ENCODE measurements at regions not wholly inside any gene's neighbourhood (a gene's known extent, or its start where the extent isn't known, plus 50 kb on each side); places are given as distances from the start of the nearest gene placed in this dataset.

DNA sequence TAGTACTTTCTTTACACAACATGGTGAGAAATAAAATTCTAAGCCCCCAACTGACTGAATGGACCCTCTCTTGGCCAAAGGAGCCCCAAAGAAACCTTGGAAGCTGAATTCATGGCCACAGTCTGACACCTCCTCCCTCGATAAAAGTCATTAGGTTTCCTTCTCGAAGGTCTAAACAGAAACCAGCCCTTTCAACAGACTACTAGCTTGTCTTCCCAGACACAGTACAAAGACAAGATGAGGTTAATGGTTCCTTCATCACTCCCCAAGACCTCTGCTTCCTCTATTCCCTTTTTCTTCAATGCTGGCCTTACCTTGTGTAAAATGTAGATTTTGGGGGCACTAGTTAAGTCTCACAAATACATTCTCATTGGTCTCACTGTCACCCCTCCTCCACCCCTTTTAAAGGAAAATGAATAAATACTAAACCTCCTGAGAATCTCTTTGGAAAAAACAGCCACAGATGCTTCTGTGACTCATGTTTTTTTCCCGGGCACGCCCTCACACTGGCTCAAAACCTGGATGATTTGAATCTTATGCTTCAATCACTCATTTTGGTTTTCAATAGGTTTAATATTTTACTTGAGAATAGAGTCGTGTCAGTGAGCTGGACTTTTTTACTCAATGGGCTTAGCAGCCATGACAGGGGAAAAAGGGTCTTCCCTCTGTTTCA, 65.8 kb upstream of the MED4 start:
- no peaks in the 10 kb centered on the region for H3K9me3 ChIP-seq (ENCODE audit: control insufficient read depth, low read depth, low read length)
- no peaks in the 10 kb centered on the region for H3K36me3 ChIP-seq (ENCODE audit: control insufficient read depth, insufficient read depth, low read length)
- H3K4me3 ChIP-seq (ENCODE audit: low read length): no peak overlapping the region
- H3K4me1 ChIP-seq (ENCODE audit: control insufficient read depth, insufficient read depth, low read length): no peaks in the 10 kb centered on the region
- no peaks in the 10 kb centered on the region for H3K27me3 ChIP-seq (ENCODE audit: control insufficient read depth, insufficient read depth, low read length)
- 90% methylated on average over 2 of the region's 5 CpGs for WGBS (ENCODE audit: insufficient coverage, low lambda C conversion rate)
- DNase-seq: no peak
- no peak overlapping the region for H3K27ac ChIP-seq (ENCODE audit: low read length)

DNA sequence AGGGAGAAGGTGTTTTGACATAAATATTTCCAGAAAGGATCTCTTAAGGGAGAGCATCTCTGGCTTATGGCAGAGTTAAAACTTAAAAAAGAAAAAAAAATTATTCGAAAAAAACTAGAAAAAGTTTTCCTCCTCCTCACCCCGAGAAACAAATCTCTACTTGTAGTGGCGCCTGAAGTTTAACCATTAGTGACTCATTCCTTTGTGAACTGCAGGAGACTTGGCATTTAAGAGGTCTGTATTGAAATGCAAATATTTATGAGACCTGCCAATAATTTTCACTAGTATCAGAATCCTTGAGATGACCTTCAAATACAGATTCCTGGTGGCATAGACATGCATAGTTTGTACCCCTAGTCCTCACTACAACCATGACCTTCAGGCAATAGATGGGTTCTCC, 64.9 kb upstream of the MED4 start:
- H3K27me3 ChIP-seq (ENCODE audit: control insufficient read depth, insufficient read depth, low read length): no peaks in the 10 kb centered on the region
- H3K9me3 ChIP-seq (ENCODE audit: control insufficient read depth, low read depth, low read length): no peaks in the 10 kb centered on the region
- no peak overlapping the region for H3K27ac ChIP-seq (ENCODE audit: low read length)
- no peak for DNase-seq
- H3K4me1 ChIP-seq (ENCODE audit: control insufficient read depth, insufficient read depth, low read length): no peaks in the 10 kb centered on the region
- 67% methylated on average over 1 of the region's 3 CpGs for WGBS (ENCODE audit: insufficient coverage, low lambda C conversion rate)
- H3K36me3 ChIP-seq (ENCODE audit: control insufficient read depth, insufficient read depth, low read length): no peaks in the 10 kb centered on the region
- no peak overlapping the region for H3K4me3 ChIP-seq (ENCODE audit: low read length)

DNA sequence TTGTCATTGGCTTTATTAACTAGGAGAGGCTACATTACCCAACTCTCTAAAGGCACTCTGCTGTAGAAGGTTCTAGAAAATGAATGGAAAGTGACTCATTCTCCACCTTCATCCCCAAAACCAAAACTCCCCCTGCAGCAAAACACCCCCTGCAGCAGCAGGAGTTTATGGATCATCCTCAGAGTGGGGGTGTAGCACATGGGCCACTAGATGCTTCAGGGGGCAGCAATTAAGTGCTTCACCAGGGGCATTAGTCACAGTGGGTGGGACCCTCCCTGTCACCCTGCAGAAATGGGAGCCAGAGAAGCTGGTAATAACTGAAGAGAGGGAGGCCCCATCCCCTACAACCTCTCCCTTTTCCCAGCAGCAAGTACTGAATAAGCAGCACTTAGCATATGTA, 64.5 kb upstream of the MED4 start:
- DNase-seq: no peak
- Histone ChIP-seq H3K4me1 (ENCODE audit: control insufficient read depth, insufficient read depth, low read length) (no peaks in the 10 kb centered on the region), H3K4me3 (ENCODE audit: low read length) (no peak overlapping the region), H3K36me3 (ENCODE audit: control insufficient read depth, insufficient read depth, low read length) (no peaks in the 10 kb centered on the region), H3K27me3 (ENCODE audit: control insufficient read depth, insufficient read depth, low read length) (no peaks in the 10 kb centered on the region), H3K9me3 (ENCODE audit: control insufficient read depth, low read depth, low read length) (no peaks in the 10 kb centered on the region), H3K27ac (ENCODE audit: low read length) (no peak overlapping the region)

DNA sequence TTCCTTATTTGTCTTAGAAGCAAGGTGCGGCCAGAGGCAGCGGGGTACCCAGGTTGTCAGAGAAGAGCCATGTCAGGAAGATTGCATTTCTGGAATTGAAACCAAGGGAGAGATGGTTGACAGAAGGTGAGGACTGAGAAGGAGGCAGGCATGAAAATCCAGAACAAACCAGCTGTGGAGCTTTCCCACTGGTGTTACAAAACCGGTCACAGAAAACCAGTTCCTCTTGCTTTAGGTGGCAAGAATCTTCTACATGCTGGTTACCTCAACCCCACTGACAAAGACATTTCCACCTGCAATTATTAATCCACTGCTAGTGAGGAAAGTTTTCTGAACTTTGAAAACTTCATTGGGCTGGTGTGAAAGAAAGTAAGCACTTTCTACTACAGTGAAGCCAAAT, 64.0 kb upstream of the MED4 start:
- H3K36me3 ChIP-seq (ENCODE audit: control insufficient read depth, insufficient read depth, low read length): no peaks in the 10 kb centered on the region
- no peaks in the 10 kb centered on the region for H3K9me3 ChIP-seq (ENCODE audit: control insufficient read depth, low read depth, low read length)
- H3K4me3 ChIP-seq (ENCODE audit: low read length): no peak overlapping the region
- WGBS (ENCODE audit: insufficient coverage, low lambda C conversion rate): 82% methylated on average over 2 of the region's 3 CpGs
- no peaks in the 10 kb centered on the region for H3K27me3 ChIP-seq (ENCODE audit: control insufficient read depth, insufficient read depth, low read length)
- DNase-seq: no peak
- H3K4me1 ChIP-seq (ENCODE audit: control insufficient read depth, insufficient read depth, low read length): no peaks in the 10 kb centered on the region
- no peak overlapping the region for H3K27ac ChIP-seq (ENCODE audit: low read length)

DNA sequence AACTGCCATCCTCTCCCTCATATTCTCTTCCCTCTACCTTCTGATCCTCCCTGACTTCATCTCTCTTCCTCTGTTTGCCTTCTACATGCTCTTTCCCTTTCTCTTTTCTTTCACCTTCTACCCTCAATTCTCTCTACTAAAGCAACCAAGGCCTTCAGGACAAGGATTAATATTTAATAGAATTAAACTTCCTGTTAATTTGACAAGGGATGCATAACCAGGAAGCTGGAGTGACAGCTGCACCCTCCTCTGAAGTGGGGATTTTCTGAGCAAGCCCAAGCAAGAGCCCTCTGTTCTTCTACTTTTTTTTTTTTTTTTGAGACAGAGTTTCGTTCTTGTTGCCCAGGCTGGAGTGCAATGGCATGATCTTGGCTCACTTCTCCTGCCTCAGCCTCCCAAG, 63.4 kb upstream of the MED4 start:
- Histone ChIP-seq H3K9me3 (ENCODE audit: control insufficient read depth, low read depth, low read length) (no peaks in the 10 kb centered on the region), H3K36me3 (ENCODE audit: control insufficient read depth, insufficient read depth, low read length) (no peaks in the 10 kb centered on the region), H3K27ac (ENCODE audit: low read length) (no peak overlapping the region), H3K4me1 (ENCODE audit: control insufficient read depth, insufficient read depth, low read length) (no peaks in the 10 kb centered on the region), H3K4me3 (ENCODE audit: low read length) (no peak overlapping the region), H3K27me3 (ENCODE audit: control insufficient read depth, insufficient read depth, low read length) (no peaks in the 10 kb centered on the region)
- peak in 1 of 2 donors; percentile 37 for DNase-seq
- no CpG with 5 or more reads among the region's 1 CpG for WGBS (ENCODE audit: insufficient coverage, low lambda C conversion rate)

DNA sequence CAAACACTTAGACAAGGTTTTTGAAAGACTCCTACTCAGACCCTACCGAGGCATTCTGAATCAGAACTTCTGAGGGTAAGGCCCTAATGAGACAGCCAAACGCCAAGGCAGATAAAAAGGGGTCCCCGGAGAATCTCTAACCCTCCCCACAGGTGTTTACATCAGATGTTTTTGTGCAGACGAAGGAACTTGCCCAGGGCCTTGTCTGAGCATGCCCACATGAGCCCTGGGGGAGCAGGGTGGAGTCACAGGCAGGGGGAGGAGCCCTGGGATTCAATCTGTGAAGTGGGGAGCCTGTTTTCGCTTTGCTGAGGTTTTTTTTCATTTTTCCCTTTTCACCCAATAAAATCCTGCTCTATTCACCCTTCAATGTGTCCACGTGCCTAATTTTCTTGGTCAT, 61.6 kb upstream of the MED4 start:
- no peaks in the 10 kb centered on the region for H3K9me3 ChIP-seq (ENCODE audit: control insufficient read depth, low read depth, low read length)
- H3K4me1 ChIP-seq (ENCODE audit: control insufficient read depth, insufficient read depth, low read length): no peaks in the 10 kb centered on the region
- no peaks in the 10 kb centered on the region for H3K27me3 ChIP-seq (ENCODE audit: control insufficient read depth, insufficient read depth, low read length)
- no peak for DNase-seq
- H3K27ac ChIP-seq (ENCODE audit: low read length): no peak overlapping the region
- 100% methylated on average over 1 of the region's 6 CpGs for WGBS (ENCODE audit: insufficient coverage, low lambda C conversion rate)
- no peak overlapping the region for H3K4me3 ChIP-seq (ENCODE audit: low read length)
- H3K36me3 ChIP-seq (ENCODE audit: control insufficient read depth, insufficient read depth, low read length): no peaks in the 10 kb centered on the region

DNA sequence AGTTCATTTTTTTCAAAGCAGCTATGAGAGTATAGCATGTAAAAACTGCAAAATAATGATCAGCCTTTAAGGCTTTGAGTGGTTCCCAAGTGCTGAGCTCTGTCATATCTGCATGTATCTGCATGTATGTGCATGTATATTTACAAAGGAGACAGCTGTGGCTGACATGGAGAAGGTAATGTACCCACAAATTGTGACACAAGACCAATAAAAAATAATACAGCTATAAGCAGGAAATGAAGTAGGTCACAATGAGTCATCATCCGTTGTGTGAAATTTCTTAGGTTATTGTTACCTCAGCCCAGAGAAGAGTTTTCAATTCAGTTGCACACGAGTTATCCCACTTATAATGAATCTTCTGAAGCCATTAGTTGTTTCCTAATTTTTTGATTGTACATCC, 60.9 kb upstream of the MED4 start:
- no CpG with 5 or more reads among the region's 2 CpGs for WGBS (ENCODE audit: insufficient coverage, low lambda C conversion rate)

DNA sequence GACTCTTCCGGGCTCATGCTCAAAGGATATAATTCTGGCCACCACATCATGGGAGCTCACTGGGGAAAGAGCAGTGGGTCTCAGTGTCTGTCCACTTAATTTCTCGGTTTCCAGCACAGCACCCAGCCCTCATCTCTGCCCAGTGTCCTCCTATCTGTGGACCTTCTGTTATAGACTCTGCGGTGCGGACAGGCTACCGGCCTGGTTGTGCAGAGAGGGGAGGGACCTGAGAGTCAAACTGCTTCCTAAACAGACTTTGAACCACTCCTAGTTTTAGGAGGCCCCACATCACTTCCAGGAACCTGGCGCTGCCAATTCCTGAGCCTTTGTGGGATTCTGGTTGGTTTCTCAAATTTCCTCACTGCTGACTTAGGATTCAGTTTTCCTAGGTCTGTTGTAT, 59.8 kb upstream of the MED4 start:
- no peak for DNase-seq
- Histone ChIP-seq H3K9me3 (ENCODE audit: control insufficient read depth, low read depth, low read length) (no peaks in the 10 kb centered on the region), H3K27me3 (ENCODE audit: control insufficient read depth, insufficient read depth, low read length) (no peaks in the 10 kb centered on the region), H3K4me1 (ENCODE audit: control insufficient read depth, insufficient read depth, low read length) (no peaks in the 10 kb centered on the region), H3K4me3 (ENCODE audit: low read length) (no peak overlapping the region), H3K36me3 (ENCODE audit: control insufficient read depth, insufficient read depth, low read length) (no peaks in the 10 kb centered on the region), H3K27ac (ENCODE audit: low read length) (no peak overlapping the region)
- no CpG with 5 or more reads among the region's 6 CpGs for WGBS (ENCODE audit: insufficient coverage, low lambda C conversion rate)

More for the DNA sequence above, 60.9 kb upstream of the MED4 start:
- H3K4me1 ChIP-seq (ENCODE audit: control insufficient read depth, insufficient read depth, low read length): no peaks in the 10 kb centered on the region
- no peaks in the 10 kb centered on the region for H3K27me3 ChIP-seq (ENCODE audit: control insufficient read depth, insufficient read depth, low read length)
- H3K4me3 ChIP-seq (ENCODE audit: low read length): no peak overlapping the region
- no peaks in the 10 kb centered on the region for H3K36me3 ChIP-seq (ENCODE audit: control insufficient read depth, insufficient read depth, low read length)
- peak in 1 of 2 donors; percentile 31 for DNase-seq
- no peak overlapping the region for H3K27ac ChIP-seq (ENCODE audit: low read length)
- no peaks in the 10 kb centered on the region for H3K9me3 ChIP-seq (ENCODE audit: control insufficient read depth, low read depth, low read length)

DNA sequence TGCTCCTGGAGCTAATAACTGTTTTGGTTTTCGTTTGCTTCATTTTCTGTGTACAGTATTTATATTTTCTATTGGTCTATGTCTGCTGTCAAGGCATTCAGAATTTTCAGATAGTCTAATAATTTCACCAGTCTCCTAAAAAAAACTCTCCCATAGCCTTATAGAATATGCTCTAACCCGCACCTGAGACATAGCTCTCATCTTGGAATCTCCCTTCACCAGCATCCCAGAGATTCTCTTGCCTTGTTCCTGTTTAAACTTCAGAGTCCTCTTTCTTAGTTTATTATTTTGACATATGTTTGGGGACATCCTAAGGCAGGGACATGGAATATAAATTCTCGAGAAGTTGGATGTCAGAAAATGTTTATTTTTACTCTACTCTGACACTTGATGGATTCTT, 58.3 kb upstream of the MED4 start:
- no peak for DNase-seq
- Histone ChIP-seq H3K36me3 (ENCODE audit: control insufficient read depth, insufficient read depth, low read length) (no peaks in the 10 kb centered on the region), H3K9me3 (ENCODE audit: control insufficient read depth, low read depth, low read length) (no peaks in the 10 kb centered on the region), H3K4me3 (ENCODE audit: low read length) (no peak overlapping the region), H3K4me1 (ENCODE audit: control insufficient read depth, insufficient read depth, low read length) (no peaks in the 10 kb centered on the region), H3K27ac (ENCODE audit: low read length) (no peak overlapping the region), H3K27me3 (ENCODE audit: control insufficient read depth, insufficient read depth, low read length) (no peaks in the 10 kb centered on the region)
- 80% methylated on average over 2 of the region's 3 CpGs for WGBS (ENCODE audit: insufficient coverage, low lambda C conversion rate)

DNA sequence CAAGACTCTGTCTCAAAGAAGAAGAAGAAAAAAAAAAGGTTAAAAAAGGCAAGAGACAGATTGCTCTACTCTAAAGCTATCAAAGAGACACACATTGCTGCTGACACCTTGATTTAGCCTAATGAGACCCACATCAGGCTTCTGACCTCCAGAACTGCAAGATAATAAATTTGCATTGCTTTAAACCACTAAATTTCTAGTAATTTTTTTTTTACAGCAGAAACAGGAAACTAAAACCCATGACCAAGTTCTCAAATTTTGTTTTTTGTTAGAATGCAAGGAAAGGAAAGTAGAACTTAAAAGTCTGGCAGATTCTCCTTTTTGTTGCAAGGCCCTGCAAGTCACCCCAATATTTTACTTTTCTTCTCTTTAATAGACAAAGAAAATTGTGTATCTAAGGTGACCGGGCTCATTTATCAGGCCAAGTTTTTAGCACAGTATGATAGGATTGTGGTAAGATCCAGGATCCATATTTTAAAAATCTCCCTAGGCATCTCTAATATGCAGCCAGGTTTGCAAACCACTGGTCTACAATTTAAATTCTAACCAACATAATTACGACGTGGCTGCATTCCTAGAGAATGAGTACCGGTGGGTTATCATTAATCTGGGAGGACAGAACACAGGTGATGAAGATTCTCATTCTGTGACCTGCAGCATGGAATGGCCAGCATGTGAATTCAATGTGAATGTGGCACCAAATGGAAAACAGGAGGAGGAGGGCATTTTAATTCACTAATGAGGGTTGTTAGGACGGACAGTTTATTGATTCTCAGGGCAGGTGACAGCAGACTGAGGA, 56.7 kb upstream of the MED4 start:
- H3K27me3 ChIP-seq (ENCODE audit: control insufficient read depth, insufficient read depth, low read length): no peaks in the 10 kb centered on the region
- no peaks in the 10 kb centered on the region for H3K4me1 ChIP-seq (ENCODE audit: control insufficient read depth, insufficient read depth, low read length)
- no peak overlapping the region for H3K4me3 ChIP-seq (ENCODE audit: low read length)
- no peaks in the 10 kb centered on the region for H3K36me3 ChIP-seq (ENCODE audit: control insufficient read depth, insufficient read depth, low read length)
- H3K27ac ChIP-seq (ENCODE audit: low read length): no peak overlapping the region
- DNase-seq: no peak
- WGBS (ENCODE audit: insufficient coverage, low lambda C conversion rate): 80% methylated on average over 1 of the region's 5 CpGs
- no peaks in the 10 kb centered on the region for H3K9me3 ChIP-seq (ENCODE audit: control insufficient read depth, low read depth, low read length)

DNA sequence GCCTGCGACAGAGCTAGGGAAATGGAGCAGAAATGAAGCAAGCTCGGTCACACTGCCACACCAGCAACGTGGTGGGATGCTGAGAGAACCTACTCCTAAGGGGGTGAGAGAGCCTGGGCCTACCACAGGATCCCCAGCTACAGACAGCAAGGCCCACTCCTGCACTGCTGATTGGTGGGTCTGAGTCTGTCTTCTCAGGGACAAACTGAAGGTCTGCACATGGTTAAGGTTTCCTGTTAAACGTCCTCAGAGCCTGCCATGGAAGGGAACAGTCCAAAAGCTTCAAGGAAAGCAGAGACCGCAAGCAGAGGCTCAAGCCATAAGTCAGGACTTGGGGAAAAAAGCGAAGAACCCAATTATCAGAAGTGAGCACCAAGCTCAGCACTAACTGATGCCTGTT, 53.5 kb upstream of the MED4 start:
- Histone ChIP-seq H3K9me3 (ENCODE audit: control insufficient read depth, low read depth, low read length) (no peaks in the 10 kb centered on the region), H3K27ac (ENCODE audit: low read length) (no peak overlapping the region), H3K4me3 (ENCODE audit: low read length) (no peak overlapping the region), H3K36me3 (ENCODE audit: control insufficient read depth, insufficient read depth, low read length) (no peaks in the 10 kb centered on the region), H3K27me3 (ENCODE audit: control insufficient read depth, insufficient read depth, low read length) (no peaks in the 10 kb centered on the region), H3K4me1 (ENCODE audit: control insufficient read depth, insufficient read depth, low read length) (no peaks in the 10 kb centered on the region)
- WGBS (ENCODE audit: insufficient coverage, low lambda C conversion rate): no CpG with 5 or more reads among the region's 6 CpGs
- DNase-seq: no peak

All from large intestine (tissue), 3 donors.